ENCODE measurements at regions not wholly inside any gene's neighbourhood (a gene's known extent, or its start where the extent isn't known, plus 50 kb on each side); places are given as distances from the start of the nearest gene placed in this dataset.

- no peak overlapping the region for H3K9ac ChIP-seq
- H3K36me3 ChIP-seq (ENCODE audit: control insufficient read depth, insufficient read depth, low read length), result no peaks in the 10 kb centered on the region
- H3K27me3 ChIP-seq (ENCODE audit: control insufficient read depth, insufficient read depth, low read length), result no peaks in the 10 kb centered on the region
- no peaks in the 10 kb centered on the region for H3K4me1 ChIP-seq
- no peak for TF ChIP-seq CTCF (IDR thresholded peaks at IDR 0.05)
- no peak overlapping the region for H2AFZ ChIP-seq
- no peak overlapping the region for H3K4me3 ChIP-seq (ENCODE audit: low read depth, low read length)
- H3K79me2 ChIP-seq, result no peaks in the 10 kb centered on the region
- no peak overlapping the region for H3K4me2 ChIP-seq (ENCODE audit: low read length)
- no peaks in the 10 kb centered on the region for H3K9me3 ChIP-seq (ENCODE audit: control insufficient read depth, low read length)
- H3K27ac ChIP-seq, result no peak overlapping the region
Observed at GRCh38 chr4:16418814-16419213, 192.5 kb upstream of the TAPT1 start.

GRCh38 chr4:16417198-16417597 lies 190.9 kb upstream of the TAPT1 start:
- no peaks in the 10 kb centered on the region for H3K79me2 ChIP-seq
- no peaks in the 10 kb centered on the region for H3K4me1 ChIP-seq
- H3K27ac ChIP-seq, result no peak overlapping the region
- no peak overlapping the region for H2AFZ ChIP-seq
- TF ChIP-seq CTCF (IDR thresholded peaks at IDR 0.05), result no peak
- no peaks in the 10 kb centered on the region for H3K36me3 ChIP-seq (ENCODE audit: control insufficient read depth, insufficient read depth, low read length)
- H3K4me3 ChIP-seq (ENCODE audit: low read depth, low read length), result no peak overlapping the region
- no peaks in the 10 kb centered on the region for H3K27me3 ChIP-seq (ENCODE audit: control insufficient read depth, insufficient read depth, low read length)
- H3K4me2 ChIP-seq (ENCODE audit: low read length), result no peak overlapping the region
- no peaks in the 10 kb centered on the region for H3K9me3 ChIP-seq (ENCODE audit: control insufficient read depth, low read length)
- no peak overlapping the region for H3K9ac ChIP-seq

GRCh38 chr4:16416601-16417000 lies 190.3 kb upstream of the TAPT1 start:
- H2AFZ ChIP-seq, result no peak overlapping the region
- H3K4me2 ChIP-seq (ENCODE audit: low read length), result no peak overlapping the region
- H3K27me3 ChIP-seq (ENCODE audit: control insufficient read depth, insufficient read depth, low read length), result no peaks in the 10 kb centered on the region
- no peaks in the 10 kb centered on the region for H3K79me2 ChIP-seq
- no peak for TF ChIP-seq CTCF (IDR thresholded peaks at IDR 0.05)
- no peaks in the 10 kb centered on the region for H3K36me3 ChIP-seq (ENCODE audit: control insufficient read depth, insufficient read depth, low read length)
- no peaks in the 10 kb centered on the region for H3K9me3 ChIP-seq (ENCODE audit: control insufficient read depth, low read length)
- no peak overlapping the region for H3K4me3 ChIP-seq (ENCODE audit: low read depth, low read length)
- no peak overlapping the region for H3K27ac ChIP-seq
- no peaks in the 10 kb centered on the region for H3K4me1 ChIP-seq
- no peak overlapping the region for H3K9ac ChIP-seq

- no peaks in the 10 kb centered on the region for H3K4me1 ChIP-seq
- H3K79me2 ChIP-seq, result no peaks in the 10 kb centered on the region
- H3K4me3 ChIP-seq (ENCODE audit: low read depth, low read length), result no peak overlapping the region
- no peak overlapping the region for H3K4me2 ChIP-seq (ENCODE audit: low read length)
- H3K36me3 ChIP-seq (ENCODE audit: control insufficient read depth, insufficient read depth, low read length), result no peaks in the 10 kb centered on the region
- H3K27ac ChIP-seq, result no peak overlapping the region
- H3K9me3 ChIP-seq (ENCODE audit: control insufficient read depth, low read length), result no peaks in the 10 kb centered on the region
- H2AFZ ChIP-seq, result no peak overlapping the region
- TF ChIP-seq CTCF (IDR thresholded peaks at IDR 0.05), result no peak
- no peaks in the 10 kb centered on the region for H3K27me3 ChIP-seq (ENCODE audit: control insufficient read depth, insufficient read depth, low read length)
- no peak overlapping the region for H3K9ac ChIP-seq
Observed at GRCh38 chr4:16415751-16416150, 189.5 kb upstream of the TAPT1 start.

GRCh38 chr4:16413814-16414555 lies 187.7 kb upstream of the TAPT1 start:
- no peak for TF ChIP-seq CTCF (IDR thresholded peaks at IDR 0.05)
- Histone ChIP-seq H3K4me1 (no peaks in the 10 kb centered on the region), H3K79me2 (no peaks in the 10 kb centered on the region), H3K9me3 (ENCODE audit: control insufficient read depth, low read length) (no peaks in the 10 kb centered on the region), H3K27me3 (ENCODE audit: control insufficient read depth, insufficient read depth, low read length) (no peaks in the 10 kb centered on the region), H3K36me3 (ENCODE audit: control insufficient read depth, insufficient read depth, low read length) (no peaks in the 10 kb centered on the region), H3K27ac (no peak overlapping the region), H3K9ac (no peak overlapping the region), H2AFZ (no peak overlapping the region), H3K4me2 (ENCODE audit: low read length) (no peak overlapping the region), H3K4me3 (ENCODE audit: low read depth, low read length) (no peak overlapping the region)

Data from parathyroid adenoma (tissue), 2 donors.